ENCODE measurements at regions not wholly inside any gene's neighbourhood (a gene's known extent, or its start where the extent isn't known, plus 50 kb on each side); places are given as distances from the start of the nearest gene placed in this dataset.
A peak's percentile ranks its signal among the peaks of the same experiment; 100 is the strongest.

DNA sequence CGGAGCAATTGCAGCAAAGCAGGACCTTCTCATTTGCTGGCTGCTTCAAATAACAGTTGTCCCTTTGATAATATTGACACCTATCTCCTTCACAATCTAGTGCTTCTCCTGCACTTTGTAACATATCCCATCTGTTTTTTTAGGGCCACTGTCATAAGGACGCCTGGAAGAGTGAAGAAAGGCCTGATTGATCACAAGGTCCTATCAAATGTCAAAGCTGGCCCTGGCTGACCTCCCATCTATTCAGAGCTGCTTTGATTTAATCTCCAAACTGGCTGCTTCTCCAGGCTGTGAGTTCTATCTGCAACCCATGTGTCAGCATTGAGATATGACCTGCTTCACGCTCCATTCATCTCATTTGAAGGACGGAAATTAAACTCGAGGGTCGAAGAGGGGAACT is 601.2 kb upstream of the KCNMB2 start:
- no peak for DNase-seq (ENCODE audit: low spot score)

DNA sequence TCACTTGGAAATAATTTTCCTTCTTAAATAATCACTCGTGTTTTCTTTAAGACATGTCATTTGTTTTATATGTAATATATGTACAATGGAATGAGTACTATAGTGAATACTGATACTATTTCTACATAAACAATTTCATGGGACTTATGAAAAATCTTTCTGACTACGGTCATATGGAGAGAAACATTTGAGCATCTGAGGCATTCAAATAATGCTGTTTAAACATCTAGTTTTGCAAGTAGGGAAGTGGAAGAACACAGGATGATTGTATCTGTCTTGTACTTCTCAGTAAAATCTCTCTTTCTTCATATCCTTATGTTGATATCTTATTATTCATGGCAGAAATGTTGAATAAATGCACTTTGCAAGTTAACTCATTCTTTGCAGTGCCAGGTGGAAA is 599.5 kb upstream of the KCNMB2 start:
- DNase-seq (ENCODE audit: low spot score) = no peak

DNA sequence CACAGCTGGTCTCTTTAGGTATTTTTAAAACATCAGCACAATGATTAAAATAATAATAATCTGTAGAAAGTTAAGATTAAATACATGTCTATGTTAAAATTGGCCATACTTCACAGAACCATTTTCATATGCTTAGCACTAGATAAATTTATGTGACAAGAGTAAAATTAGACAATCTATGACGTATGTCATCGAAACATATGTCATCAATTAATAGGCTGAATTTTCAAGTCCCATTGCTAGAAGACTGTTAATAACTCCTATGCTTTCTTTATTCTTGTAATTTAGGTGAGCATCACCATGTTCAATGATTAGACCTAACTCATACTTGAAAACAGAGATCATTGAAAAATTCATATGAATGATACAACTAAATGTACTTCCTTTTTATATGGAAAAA is 593.3 kb upstream of the KCNMB2 start:
- DNase-seq (ENCODE audit: low spot score) = no peak

DNA sequence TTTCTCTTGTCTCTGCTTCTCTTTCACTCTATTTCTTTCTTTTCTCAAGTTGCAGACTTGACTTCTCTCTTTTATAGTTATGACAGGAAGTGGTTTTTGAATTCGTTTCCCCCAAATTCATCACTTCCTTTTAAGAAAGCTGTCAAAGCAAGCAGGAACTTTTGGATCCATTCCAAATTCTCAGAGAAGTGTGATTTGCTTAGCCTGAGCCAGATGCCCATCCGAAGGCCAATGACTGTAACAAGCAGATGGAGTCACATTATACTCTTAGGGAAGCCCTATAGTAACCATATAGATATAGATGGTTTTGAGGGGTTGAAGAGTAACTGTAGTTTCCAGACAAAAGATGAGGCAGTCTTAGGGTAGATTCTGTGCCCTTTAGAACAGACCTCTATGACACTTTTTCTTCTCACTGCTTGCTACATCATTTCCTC is 592.0 kb upstream of the KCNMB2 start:
- no peak for DNase-seq (ENCODE audit: low spot score)

DNA sequence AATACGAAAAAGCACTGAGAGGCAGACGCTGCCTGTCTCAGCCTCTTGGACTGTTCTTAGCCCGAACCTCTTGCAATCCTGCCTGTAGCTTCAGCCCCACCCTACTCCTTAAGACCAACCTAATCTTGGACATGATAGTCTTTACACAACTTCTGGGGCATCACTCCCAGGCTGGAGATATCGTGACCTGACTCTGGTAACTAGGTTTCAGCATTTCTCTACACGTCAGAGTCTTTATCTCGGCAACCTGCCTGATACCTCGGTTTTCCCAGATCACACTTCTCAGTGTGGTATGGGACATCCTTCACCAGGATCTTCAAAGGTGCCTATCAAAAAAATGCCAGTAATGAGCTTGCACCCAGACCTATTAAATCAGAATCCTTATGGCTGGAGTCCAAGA is 590.2 kb upstream of the KCNMB2 start:
- DNase-seq (ENCODE audit: low spot score) = no peak

DNA sequence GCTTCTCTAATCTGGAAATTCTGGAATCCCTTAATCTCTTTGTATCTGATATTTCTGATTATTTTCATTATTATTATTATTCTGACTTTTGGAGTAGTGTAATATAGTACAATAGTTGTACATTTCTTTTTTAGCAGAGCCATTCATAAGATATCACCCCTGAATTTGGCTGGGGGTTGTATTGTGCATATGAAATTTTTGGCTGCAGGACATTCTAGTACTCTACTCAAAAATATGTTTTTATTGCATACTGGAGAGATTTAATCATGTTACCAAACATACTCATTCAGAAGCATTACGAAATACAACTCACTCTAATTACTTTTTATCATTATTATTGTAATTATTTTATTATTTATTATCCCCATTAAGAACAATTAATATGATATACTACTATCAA is 589.7 kb upstream of the KCNMB2 start:
- DNase-seq (ENCODE audit: low spot score) = no peak

DNA sequence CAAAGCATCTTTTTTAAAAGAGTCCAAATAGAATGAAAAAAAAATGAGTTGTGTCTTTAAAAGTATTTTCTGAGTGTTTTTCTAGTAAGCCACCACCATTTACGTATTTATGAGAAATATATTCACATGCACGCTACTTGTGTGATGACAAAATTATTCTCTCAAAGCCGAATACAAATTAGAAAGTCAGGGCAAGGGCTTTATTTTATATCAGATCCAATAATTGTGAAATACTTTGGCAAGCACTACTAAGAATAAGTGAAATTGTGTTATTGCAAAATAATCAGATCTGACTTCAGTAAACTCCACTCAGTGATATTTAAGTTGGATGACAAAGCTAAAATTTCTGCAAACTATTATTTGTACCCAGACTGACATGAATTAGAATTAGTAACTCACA is 589.3 kb upstream of the KCNMB2 start:
- no peak for DNase-seq (ENCODE audit: low spot score)

DNA sequence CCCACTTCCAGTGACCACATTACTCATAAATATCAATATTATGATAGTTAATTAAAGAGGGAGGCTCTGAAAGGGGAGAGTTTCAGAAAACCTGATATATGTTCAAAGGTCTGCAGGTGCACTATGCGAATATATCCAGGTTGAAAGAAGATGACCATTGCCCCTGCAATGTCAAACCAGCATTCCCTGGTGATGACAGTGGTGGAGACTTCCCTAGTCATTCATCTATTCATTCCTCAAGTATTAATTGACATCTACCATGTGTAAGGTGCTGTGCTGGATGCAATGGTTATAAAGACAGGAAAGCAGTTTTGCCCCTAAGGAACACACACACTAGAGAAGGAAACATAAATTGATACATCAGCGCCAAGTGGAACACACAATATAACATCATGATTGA is 588.3 kb upstream of the KCNMB2 start:
- DNase-seq (ENCODE audit: low spot score) = no peak

DNA sequence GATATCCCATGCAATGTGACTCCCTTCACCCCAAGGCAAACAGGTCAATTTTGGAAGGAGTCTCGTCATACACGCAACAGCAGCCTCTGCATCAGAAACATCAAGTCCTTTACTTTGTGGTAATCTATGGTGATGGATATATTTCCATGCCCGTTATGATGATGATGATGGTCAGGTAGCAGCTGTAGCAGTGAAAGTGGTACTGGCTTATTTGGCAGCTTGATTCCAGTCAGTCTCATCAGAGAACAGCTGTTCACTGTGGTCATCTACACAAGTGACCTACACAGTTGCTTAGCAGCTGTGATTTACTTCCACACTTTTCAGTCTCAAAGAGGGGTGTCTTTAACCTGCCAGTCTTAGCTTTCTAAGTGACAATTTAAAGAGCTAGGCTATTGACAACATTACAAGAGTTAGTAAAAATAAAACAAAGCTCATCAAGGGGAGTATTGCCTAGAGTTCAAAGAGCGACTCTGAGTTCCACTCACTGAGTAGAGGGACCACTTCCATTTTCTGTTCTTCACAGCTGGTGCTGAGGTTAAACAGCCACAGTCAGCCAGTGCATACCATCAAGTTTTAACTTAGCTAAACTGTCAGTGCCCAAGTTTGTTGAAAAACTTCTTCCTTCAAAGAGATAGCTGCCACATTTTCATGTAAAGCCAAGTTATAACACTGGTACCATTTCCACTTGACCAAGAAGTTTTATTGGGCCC is 587.4 kb upstream of the KCNMB2 start:
- no peak for DNase-seq (ENCODE audit: low spot score)

DNA sequence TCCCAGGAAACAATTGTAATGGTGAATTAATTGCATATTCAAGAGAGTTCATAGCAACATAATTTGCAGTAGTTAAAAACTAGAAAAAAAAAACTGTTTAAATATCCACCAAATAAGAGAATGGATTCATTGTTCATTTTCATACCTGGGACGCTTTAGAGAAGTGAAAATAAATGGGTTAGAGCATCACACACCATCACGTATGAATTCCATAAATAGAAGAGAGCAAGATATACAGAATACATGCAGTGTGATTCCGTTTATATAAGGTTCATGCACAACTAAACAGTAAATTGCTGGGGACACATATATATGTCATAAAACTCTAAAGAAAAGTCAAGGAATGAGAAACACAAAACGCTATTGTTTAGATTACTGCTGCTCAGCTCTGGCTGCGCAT is 577.0 kb upstream of the KCNMB2 start:
- DNase-seq (ENCODE audit: low spot score) = no peak

DNA sequence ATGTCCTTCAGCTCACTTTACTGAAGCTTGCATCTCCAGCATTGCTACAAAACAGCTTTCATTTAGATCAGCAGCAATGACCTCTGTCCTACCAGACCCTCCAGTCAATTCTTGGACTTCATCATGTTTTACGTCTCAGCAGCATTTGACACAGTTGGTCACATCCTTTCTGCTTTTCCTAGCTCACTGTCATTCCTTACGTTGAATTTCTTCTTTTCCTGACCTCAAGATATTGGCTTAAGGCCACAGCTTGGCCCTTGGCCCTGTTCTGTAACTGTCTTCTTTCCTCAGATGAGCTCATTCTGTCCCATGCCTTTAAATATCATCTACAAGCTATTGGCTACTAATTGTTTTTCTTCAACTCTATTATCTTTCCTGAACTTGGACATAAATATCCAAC is 576.2 kb upstream of the KCNMB2 start:
- DNase-seq (ENCODE audit: low spot score) = no peak

DNA sequence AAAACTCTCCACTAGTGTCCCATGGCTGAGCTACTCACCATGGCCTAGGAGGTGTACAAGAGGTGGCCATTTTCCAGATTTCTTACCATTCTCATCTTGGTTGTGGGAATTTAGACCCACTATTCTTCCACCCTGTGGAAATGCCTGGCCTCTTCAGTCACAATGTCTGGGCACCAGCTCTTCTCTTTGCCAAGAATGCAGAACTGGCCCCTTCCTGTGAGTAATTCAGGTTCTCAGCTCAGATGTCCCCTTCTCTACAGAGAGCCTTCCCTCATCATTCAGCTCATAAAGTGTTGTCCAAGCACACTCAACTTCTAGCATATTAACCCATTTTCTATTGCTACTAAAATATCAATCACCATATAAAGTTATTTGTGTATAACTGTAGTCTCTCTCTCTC is 575.5 kb upstream of the KCNMB2 start:
- no peak for DNase-seq (ENCODE audit: low spot score)

DNA sequence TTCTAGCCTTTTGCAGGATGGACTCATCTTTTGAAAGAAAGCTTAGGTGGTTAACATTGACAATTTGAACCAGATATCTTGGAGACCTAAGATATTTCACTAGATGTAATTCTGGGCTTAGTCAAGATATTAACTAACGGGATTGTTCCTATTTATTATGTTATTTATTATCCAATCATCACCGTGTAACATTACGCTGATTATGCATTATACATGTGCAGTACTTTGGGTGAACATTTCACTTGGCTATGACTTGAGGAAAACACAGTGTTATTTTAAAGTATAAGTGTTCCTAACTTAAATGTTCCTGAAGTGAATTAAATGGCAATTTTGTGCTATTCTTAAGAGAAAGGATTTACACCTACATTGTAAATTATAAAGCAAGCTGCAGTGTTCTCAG is 574.5 kb upstream of the KCNMB2 start:
- DNase-seq (ENCODE audit: low spot score) = peak; percentile 55

DNA sequence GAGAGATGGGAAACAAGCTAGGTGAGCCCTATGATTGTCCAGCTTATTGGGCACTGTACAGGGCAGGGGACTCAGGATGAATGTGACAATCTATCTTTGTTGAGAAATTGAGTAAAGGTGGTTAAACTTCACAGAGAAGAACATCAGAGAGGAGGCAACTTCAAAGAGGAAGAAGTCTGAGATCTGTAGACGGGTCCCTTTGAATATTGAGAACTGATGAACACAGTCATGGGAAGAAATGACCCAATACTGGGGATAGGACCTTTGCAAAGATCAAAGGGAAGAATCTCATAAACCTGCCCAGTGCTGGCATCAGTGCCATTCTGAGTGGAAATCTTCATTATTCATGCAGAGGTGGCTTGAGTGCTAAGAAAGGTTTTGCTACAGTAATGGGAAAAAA is 569.7 kb upstream of the KCNMB2 start:
- DNase-seq (ENCODE audit: low spot score) = no peak

DNA sequence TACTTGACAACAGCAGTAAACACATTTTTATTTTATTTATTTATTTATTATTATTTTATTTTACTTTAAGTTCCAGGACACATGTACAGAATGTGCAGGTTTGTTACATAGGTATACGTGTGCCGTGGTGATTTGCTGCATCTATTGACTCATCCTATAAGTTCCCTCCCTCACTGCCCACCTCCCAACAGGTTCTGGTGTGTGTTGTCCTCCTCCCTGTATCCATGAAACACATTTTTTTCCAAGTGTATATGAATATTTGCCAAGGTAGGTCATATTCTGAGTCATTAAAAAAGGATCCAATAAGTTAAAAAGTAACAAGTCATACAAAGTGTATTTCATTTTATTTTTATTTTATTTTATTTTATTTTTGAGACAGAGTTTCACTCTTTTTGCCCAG is 567.3 kb upstream of the KCNMB2 start:
- no peak for DNase-seq (ENCODE audit: low spot score)

DNA sequence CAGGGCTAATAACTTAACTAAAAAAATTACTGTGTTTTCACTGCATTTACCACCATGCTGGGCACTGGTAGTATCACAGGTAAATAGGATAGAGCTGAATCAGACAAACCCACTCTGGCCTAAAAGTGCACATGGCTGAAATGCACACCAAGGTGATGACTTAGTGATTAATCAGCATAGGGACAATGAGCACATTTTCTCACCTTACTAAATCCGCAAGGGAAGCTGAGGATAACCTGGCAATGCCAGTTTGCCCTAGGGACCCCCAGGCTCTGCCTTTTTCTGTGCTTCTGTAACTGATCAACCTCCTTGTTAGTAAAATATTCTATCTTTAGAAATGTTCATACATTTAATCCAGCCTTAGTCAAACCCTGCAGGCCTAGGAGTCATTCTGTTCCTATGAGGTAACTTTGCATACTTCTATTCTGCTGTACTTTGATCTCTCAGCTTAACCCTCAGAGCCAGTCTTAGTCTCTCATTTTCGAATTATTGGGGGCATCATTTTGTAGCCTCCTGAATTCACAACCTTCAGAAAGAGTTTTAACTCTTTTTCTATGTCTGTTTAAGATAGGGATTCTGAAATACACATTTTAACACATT is 562.9 kb upstream of the KCNMB2 start:
- peak; percentile 12 for DNase-seq (ENCODE audit: low spot score)

DNA sequence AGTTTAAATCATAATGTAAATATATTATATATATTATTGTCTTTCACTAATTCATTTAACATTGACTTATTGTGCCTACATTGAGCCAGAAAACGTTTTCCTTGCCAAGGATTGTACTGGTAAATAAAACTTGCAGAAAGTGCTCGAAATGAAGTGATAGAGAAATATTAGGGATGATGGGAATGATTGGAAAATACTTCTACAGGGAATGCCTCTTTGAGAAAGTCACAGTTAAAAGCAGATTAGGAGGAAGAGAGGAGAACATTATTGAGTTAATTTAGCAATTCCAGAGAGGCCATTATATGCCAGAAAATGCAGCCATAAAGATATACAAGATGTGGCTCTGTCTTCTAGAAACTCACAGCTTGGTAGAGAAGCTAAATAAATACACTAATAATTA is 560.0 kb upstream of the KCNMB2 start:
- no peak for DNase-seq (ENCODE audit: low spot score)

DNA sequence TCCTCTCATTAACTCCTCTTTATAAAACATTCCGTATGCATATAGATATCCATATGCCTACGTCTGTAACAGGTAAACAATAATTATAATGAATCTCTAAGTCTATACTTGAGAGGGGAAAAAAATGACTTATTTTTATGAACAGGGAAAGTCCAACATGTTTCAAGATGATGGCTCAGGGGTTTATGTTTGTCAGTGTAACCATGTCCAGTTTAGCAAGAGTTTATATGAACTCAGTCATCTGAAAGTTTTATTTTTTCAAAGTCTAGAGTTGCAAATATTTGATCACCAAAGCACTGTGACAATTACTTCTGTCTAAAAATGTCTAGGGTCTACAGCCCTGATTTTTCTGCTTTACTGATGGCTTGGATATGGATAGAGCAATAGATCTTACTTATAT is 559.4 kb upstream of the KCNMB2 start:
- DNase-seq (ENCODE audit: low spot score) = no peak

DNA sequence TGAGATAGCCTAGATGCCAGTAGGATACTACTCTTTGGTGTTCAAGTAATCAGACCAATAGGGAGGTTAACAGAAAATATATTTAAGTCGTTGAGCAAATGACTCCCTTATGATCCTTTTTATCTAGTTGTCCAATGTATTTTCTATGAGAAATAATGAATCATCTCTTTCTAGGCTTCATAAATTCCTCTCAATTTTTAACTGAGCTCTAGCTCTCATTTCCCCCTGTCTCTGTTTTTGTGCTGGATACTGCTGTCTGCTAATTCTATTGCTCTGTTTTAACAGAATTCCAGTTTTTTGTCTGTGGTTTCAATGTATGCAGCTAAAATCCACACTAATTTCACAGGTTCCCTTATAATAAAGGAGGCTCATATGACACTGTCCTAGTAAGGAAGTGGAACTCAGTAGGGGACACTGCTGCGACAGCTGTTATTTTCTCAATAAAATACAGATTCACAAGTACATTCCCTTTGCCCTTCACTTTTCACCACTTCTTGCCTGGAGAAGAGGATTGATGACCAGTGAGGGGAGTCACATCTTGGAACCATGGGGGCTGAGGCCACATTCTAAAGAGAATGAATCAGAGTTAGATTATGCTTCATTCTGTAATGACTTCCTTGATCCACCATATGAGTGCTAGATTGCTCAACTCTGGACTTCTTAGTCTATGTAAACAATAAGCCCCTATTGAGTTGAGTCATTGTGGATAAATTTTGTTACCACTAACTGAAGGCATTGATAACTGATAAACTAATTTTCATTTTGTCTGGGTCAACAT is 558.7 kb upstream of the KCNMB2 start:
- no peak for DNase-seq (ENCODE audit: low spot score)

DNA sequence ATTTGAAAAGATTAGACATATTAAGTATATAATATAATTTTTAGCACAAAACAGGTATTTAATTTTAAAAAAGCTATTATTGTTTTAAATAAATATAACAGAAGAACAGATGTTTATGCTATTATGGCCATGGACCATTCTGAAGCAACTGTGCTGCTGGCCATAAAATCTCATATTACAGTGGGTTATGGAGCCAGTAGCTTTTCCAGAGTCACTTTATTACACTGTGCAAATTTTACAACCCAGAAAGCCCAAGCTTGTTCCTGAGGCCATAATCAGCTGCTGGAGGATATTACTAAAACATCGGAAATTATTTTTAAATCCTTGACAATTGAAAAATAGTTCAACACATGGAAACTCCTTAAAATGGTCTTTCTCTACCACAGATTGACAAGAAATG is 557.3 kb upstream of the KCNMB2 start:
- no peak for DNase-seq (ENCODE audit: low spot score)

DNA sequence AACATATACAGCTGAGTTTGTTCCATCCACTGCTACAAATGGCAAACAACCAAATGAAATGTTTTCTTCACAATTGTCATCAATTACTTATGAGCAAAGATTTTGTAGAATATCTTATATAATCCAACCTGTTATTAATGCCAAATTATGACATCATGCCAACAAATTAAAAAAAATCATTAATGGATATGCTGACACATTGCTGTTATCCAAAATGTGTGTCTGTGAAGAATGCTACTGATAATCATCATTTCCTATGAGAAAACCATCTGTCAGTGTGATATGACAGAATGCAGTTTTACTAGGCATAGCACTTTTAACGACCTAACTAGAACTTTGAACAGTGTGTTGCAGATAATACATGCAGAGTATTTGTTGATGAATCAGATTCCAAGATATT is 556.5 kb upstream of the KCNMB2 start:
- no peak for DNase-seq (ENCODE audit: low spot score)

DNA sequence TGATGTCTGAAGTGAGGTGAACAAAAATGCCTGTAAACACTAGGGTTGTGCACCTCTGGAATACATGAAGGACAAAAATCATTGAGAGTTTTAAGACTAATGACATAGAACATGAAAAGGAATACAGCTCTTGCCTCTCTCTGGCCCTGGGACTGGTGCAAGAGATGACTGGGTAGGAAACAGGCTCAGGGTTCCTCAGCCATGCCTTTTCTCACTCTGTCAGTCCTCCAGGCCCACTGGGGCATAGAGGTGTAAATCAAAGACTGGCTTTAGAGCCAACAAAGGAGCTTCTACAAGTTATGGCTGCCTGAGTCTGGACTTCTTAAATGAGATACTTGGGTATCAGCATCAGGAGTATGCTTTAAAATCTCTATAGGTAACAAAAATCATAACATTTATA is 554.7 kb upstream of the KCNMB2 start:
- DNase-seq (ENCODE audit: low spot score) = no peak

DNA sequence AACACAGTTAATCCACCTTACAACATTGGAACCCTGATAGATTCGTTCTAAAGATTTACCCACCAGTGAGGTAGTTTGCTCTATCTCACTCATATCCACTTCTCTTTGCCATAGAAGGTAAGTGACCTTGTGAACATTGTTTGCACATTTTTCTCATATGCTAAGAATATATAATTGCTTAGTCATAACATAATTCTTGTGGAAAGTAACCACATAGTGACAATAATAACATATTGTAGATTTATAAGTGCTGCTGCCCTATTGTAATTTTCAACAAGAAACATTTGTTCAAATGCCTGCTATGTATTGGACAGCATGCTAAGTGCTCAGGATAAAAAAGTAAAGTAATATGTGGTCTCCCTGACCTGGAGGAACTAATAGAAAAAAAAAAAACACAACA is 554.2 kb upstream of the KCNMB2 start:
- no peak for DNase-seq (ENCODE audit: low spot score)

DNA sequence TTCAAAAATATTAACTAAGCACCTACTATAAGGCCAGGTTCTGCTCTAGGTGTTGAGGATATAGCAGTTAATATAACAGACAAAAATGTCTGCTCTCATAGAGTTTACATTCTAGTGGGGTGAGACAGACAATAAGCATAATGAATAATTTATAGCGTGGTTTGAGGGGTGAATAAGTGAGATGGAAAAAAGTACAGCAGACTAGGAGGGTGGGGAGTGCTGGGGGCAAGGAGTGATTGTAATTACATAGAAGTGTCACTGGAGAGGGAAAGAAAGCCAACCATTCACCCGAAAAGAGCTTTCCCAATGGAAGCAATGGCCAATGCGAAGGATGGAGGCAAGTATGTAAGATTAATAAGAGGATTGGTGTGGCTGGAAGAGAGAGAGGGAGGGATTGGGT is 552.9 kb upstream of the KCNMB2 start:
- DNase-seq (ENCODE audit: low spot score) = no peak

Measured in putamen (tissue), 1 donor.